ENCODE measurements at regions not wholly inside any gene's neighbourhood (a gene's known extent, or its start where the extent isn't known, plus 50 kb on each side); places are given as distances from the start of the nearest gene placed in this dataset.

DNA sequence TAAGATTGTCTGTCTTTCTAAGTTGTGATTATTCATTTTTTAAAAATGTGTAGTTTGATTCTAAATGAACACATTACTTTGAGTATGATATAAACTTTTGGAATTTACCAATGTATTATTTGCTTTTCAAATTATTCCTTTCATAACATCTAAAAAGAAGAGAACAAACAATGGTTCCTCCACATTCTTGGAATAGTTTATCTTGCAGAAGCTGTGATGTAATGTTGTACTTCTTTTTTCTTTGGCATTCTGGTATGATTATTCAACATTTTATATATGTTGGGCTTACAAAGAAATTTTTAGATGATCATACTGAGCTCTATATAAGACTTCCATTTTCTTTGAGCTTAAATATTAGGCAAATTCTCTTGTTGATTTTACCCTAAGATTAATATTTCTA lies 419.2 kb downstream of the DIPK2A start:
- no peak overlapping the region for H2BK15ac ChIP-seq (ENCODE audit: low read depth, low read length)
- no peak overlapping the region for H2AFZ ChIP-seq (ENCODE audit: low read length)
- H3K23ac ChIP-seq (ENCODE audit: insufficient read length, low read depth, low read length), result no peak overlapping the region
- H3T11ph ChIP-seq (ENCODE audit: low read length), result no peak overlapping the region
- no peak overlapping the region for H3K27ac ChIP-seq (ENCODE audit: insufficient read length, low read depth, low read length)
- H3K79me2 ChIP-seq (ENCODE audit: insufficient read depth, low read length), result no peaks in the 10 kb centered on the region
- no peaks in the 10 kb centered on the region for H3K27me3 ChIP-seq (ENCODE audit: insufficient read depth, low read length)
- no peaks in the 10 kb centered on the region for H3K79me1 ChIP-seq (ENCODE audit: insufficient read depth, low read depth, low read length, poor library complexity, severe bottlenecking)
- no peak overlapping the region for H3K56ac ChIP-seq (ENCODE audit: insufficient read length, low read depth, low read length)
- Mint-ChIP-seq H3K27me3 (ENCODE audit: low read depth) (no peaks in the 10 kb centered on the region), H3K9me3 (no peaks in the 10 kb centered on the region), H3K4me3 (no peak overlapping the region), H3K4me1 (peaks cover 2 to 4% of the 10 kb centered on the region in 2 experiments; a peak in 1 of 4 replicates), H3K36me3 (ENCODE audit: insufficient read depth in 1 of 3, low read depth in 3 of 3) (no peaks in the 10 kb centered on the region), H3K27ac (no peak overlapping the region)
- no peak for DNase-seq
- H4K20me1 ChIP-seq (ENCODE audit: control insufficient read depth, insufficient read depth, insufficient read length), result no peaks in the 10 kb centered on the region
- H3K9ac ChIP-seq (ENCODE audit: extremely low read depth, insufficient read length, low read length), result no peak overlapping the region
- H2AK5ac ChIP-seq (ENCODE audit: insufficient read length, low read length), result no peak overlapping the region
- no peaks in the 10 kb centered on the region for H3K23me2 ChIP-seq (ENCODE audit: insufficient read length, low read depth, low read length, poor library complexity, severe bottlenecking)
- H3K14ac ChIP-seq (ENCODE audit: insufficient read depth, low read length), result no peak overlapping the region
- H4K8ac ChIP-seq (replicated peaks; ENCODE audit: insufficient read length, low read depth, low read length), result no peak overlapping the region
- no peak overlapping the region for H2BK120ac ChIP-seq (ENCODE audit: low read depth, low read length, poor library complexity, severe bottlenecking)
- H3K4me2 ChIP-seq (ENCODE audit: insufficient read depth, insufficient read length, low read length), result no peak overlapping the region
- no peak overlapping the region for H4K91ac ChIP-seq (ENCODE audit: insufficient read length, low read depth, low read length)
- no peak overlapping the region for H2BK20ac ChIP-seq (ENCODE audit: low read depth, low read length, poor library complexity, severe bottlenecking)
- no peaks in the 10 kb centered on the region for H3K4me1 ChIP-seq (ENCODE audit: insufficient read depth, low read length)
- TF ChIP-seq, protein P1, sequence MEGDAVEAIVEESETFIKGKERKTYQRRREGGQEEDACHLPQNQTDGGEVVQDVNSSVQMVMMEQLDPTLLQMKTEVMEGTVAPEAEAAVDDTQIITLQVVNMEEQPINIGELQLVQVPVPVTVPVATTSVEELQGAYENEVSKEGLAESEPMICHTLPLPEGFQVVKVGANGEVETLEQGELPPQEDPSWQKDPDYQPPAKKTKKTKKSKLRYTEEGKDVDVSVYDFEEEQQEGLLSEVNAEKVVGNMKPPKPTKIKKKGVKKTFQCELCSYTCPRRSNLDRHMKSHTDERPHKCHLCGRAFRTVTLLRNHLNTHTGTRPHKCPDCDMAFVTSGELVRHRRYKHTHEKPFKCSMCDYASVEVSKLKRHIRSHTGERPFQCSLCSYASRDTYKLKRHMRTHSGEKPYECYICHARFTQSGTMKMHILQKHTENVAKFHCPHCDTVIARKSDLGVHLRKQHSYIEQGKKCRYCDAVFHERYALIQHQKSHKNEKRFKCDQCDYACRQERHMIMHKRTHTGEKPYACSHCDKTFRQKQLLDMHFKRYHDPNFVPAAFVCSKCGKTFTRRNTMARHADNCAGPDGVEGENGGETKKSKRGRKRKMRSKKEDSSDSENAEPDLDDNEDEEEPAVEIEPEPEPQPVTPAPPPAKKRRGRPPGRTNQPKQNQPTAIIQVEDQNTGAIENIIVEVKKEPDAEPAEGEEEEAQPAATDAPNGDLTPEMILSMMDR (conservative IDR thresholded peaks at IDR 0.05), result no peak
- H3K18ac ChIP-seq (ENCODE audit: insufficient read length, low read depth, low read length), result no peak overlapping the region
- no peaks in the 10 kb centered on the region for H3K9me3 ChIP-seq (ENCODE audit: control insufficient read depth, low read depth, low read length)
- no peak overlapping the region for H3K4ac ChIP-seq (ENCODE audit: low read depth, low read length)
- no peak overlapping the region for H4K5ac ChIP-seq (ENCODE audit: insufficient read length, low read depth, low read length)
- H2BK5ac ChIP-seq (ENCODE audit: insufficient read length, low read length), result no peak overlapping the region
- no peak overlapping the region for H2BK12ac ChIP-seq (ENCODE audit: insufficient read length, low read depth, low read length)

Measured in H9 (cell line).